AG10803 (cell line): ENCODE measurements at regions not wholly inside any gene's neighbourhood (a gene's known extent, or its start where the extent isn't known, plus 50 kb on each side); places are given as distances from the start of the nearest gene placed in this dataset.

Experiments
- DNase-seq: peaks from one replicate; pipeline ENCODE4 v3.0.0; 2010; ENCODE audit warnings: low read depth
- H3K4me3 ChIP-seq: 2 replicates; pipeline ENCODE4 v1.5.1; 2011; ENCODE audit warnings: mild to moderate bottlenecking, low read length, control low read depth
- CTCF ChIP-seq: conservative IDR thresholded peaks from 2 replicates; pipeline ENCODE4 v1.5.1; 2011; ENCODE audit warnings: mild to moderate bottlenecking, low read length, control low read depth, inconsistent platforms

GRCh38 chr2:45168711-45169338 is 159.6 kb upstream of the SIX2 start:
- peak overlapping the region; percentile 49 for H3K4me3 ChIP-seq
- no peak for DNase-seq
- TF ChIP-seq CTCF, result no peak

GRCh38 chr2:45167920-45168629 is 158.8 kb upstream of the SIX2 start:
- H3K4me3 ChIP-seq, result no peak overlapping the region
- no peak for DNase-seq

GRCh38 chr2:45166229-45166890 is 157.1 kb upstream of the SIX2 start:
- no peak overlapping the region for H3K4me3 ChIP-seq
- no peak for DNase-seq
- no peak for TF ChIP-seq CTCF

More at GRCh38 chr2:45167920-45168629, 158.8 kb upstream of the SIX2 start:
- TF ChIP-seq CTCF, result no peak

GRCh38 chr2:45162711-45163110 is 153.5 kb upstream of the SIX2 start:
- DNase-seq, result no peak
- H3K4me3 ChIP-seq, result no peak overlapping the region
- TF ChIP-seq CTCF, result no peak

- TF ChIP-seq CTCF, result no peak
- H3K4me3 ChIP-seq, result no peak overlapping the region
- DNase-seq, result no peak
These were observed 147.4 kb upstream of the SIX2 start for GRCh38 chr2:45156605-45157004.

GRCh38 chr2:45154606-45155155 is 145.4 kb upstream of the SIX2 start:
- DNase-seq, result no peak
- TF ChIP-seq CTCF, result no peak
- H3K4me3 ChIP-seq, result no peak overlapping the region
